NCI-H510A treated with DMSO at 0.1 percent for 48 hours (cell line): ENCODE measurements at regions not wholly inside any gene's neighbourhood (a gene's known extent, or its start where the extent isn't known, plus 50 kb on each side); places are given as distances from the start of the nearest gene placed in this dataset.

Experiments
- DNase-seq: peaks from one replicate; lab custom pipeline; 2025; lab: John Stamatoyannopoulos, UW

GRCh38 chr20:52637201-52637600, 335.0 kb upstream of the TSHZ2 start:
- DNase-seq, result no peak

GRCh38 chr20:52631469-52631868, 340.7 kb upstream of the TSHZ2 start:
- no peak for DNase-seq

- DNase-seq, result no peak
These were observed 342.0 kb upstream of the TSHZ2 start for GRCh38 chr20:52630138-52630537.

GRCh38 chr20:52624281-52624680, 347.9 kb upstream of the TSHZ2 start:
- DNase-seq, result no peak

GRCh38 chr20:52622081-52622480, 350.1 kb upstream of the TSHZ2 start:
- no peak for DNase-seq

GRCh38 chr20:52621401-52621800, 350.8 kb upstream of the TSHZ2 start:
- DNase-seq, result no peak

- no peak for DNase-seq
These were observed 352.5 kb upstream of the TSHZ2 start for GRCh38 chr20:52619671-52620070.

GRCh38 chr20:52619101-52619500, 353.1 kb upstream of the TSHZ2 start:
- no peak for DNase-seq

- no peak for DNase-seq
These were observed 355.5 kb upstream of the TSHZ2 start for GRCh38 chr20:52616629-52617028.

- DNase-seq, result no peak
These were observed 357.9 kb upstream of the TSHZ2 start for GRCh38 chr20:52614051-52614863.

- no peak for DNase-seq
These were observed 360.0 kb upstream of the TSHZ2 start for GRCh38 chr20:52612046-52612632.

GRCh38 chr20:52610749-52611148, 361.4 kb upstream of the TSHZ2 start:
- DNase-seq, result no peak

- DNase-seq, result no peak
These were observed 370.7 kb upstream of the TSHZ2 start for GRCh38 chr20:52601295-52601971.

- DNase-seq, result no peak
These were observed 375.9 kb upstream of the TSHZ2 start for GRCh38 chr20:52596256-52596655.

- no peak for DNase-seq
These were observed 376.6 kb upstream of the TSHZ2 start for GRCh38 chr20:52595518-52595917.

- DNase-seq, result no peak
These were observed 378.5 kb upstream of the TSHZ2 start for GRCh38 chr20:52593654-52594053.

GRCh38 chr20:52592567-52592966, 379.6 kb upstream of the TSHZ2 start:
- no peak for DNase-seq

- DNase-seq, result no peak
These were observed 382.1 kb upstream of the TSHZ2 start for GRCh38 chr20:52590100-52590499.

- no peak for DNase-seq
These were observed 382.8 kb upstream of the TSHZ2 start for GRCh38 chr20:52589251-52589812.

GRCh38 chr20:52586660-52587059, 385.5 kb upstream of the TSHZ2 start:
- DNase-seq, result no peak

GRCh38 chr20:52585333-52585732, 386.8 kb upstream of the TSHZ2 start:
- no peak for DNase-seq

- DNase-seq, result no peak
These were observed 387.0 kb upstream of the ZFP64 start for GRCh38 chr20:52578559-52578958.

- no peak for DNase-seq
These were observed 386.1 kb upstream of the ZFP64 start for GRCh38 chr20:52577696-52578095.
